Adrenal gland (tissue), 9 donors: ENCODE measurements at regions not wholly inside any gene's neighbourhood (a gene's known extent, or its start where the extent isn't known, plus 50 kb on each side); places are given as distances from the start of the nearest gene placed in this dataset.

Experiments used
- DNase-seq, 7 donors: peaks; one replicate each; pipeline ENCODE4 v3.0.0-alpha.2; 2019 to 2020
- H3K27ac ChIP-seq, 5 donors: fragments of 200-600 bp; sonication (generic) in 4 of 5; 1 replicate in 3 of 5; 2 replicates in 2 of 5; pipeline versions ENCODE4 v1.5.1 to v1.8.0; 2016 to 2020; ENCODE audit warnings: mild to moderate bottlenecking in 1 of 5
- H3K27me3 ChIP-seq: fragments of 200-600 bp; 2 replicates; pipeline ENCODE4 v1.8.0; 2021
- H3K36me3 ChIP-seq, 2 donors: fragments of 200-600 bp; replicated peaks in 1 of 2; 1 replicate in 1 of 2; 2 replicates in 1 of 2; pipeline versions ENCODE4 v1.5.1 to v1.8.0; 2018 to 2022
- H3K4me1 ChIP-seq, 2 donors: fragments of 200-600 bp; replicated peaks in 1 of 2; 1 replicate in 1 of 2; 2 replicates in 1 of 2; pipeline versions ENCODE4 v1.5.1 to v1.8.0; 2018 to 2021
- H3K4me3 ChIP-seq, 4 donors: fragments of 200-600 bp; sonication (generic) in 3 of 4; one replicate each; pipeline ENCODE4 v1.5.1; 2016 to 2018
- H3K9me3 ChIP-seq, 3 donors: fragments of 200-600 bp; sonication (generic) in 1 of 3; replicated peaks in 1 of 3; 1 replicate in 2 of 3; 2 replicates in 1 of 3; pipeline versions ENCODE4 v1.5.1 to v1.8.0; 2016 to 2021
- POLR2A ChIP-seq, 2 donors: fragments of 450-650 bp; IDR thresholded peaks; one replicate each; pipeline ENCODE4 v1.6.1; 2017; ENCODE audit warnings: antibody characterized with exemption in 2 of 2, mild to moderate bottlenecking in 2 of 2, moderate library complexity in 1 of 2
- WGBS, 4 donors: extraction: QIAGEN DNeasy Blood & Tissue Kit in 2 of 4; methylation state at CpG; one replicate each; pipeline versions ENCODE4 v1.1.5 to v1.1.7; 2013 to 2017; 5-methylcytosine and 5-hydroxymethylcytosine counted together
- intact Hi-C, 2 donors: fragments of 100-400 bp; cut with DNase I; formaldehyde crosslinking; loops; one replicate each; pipeline versions ENCODE4 v1.14.1 to v1.15.0; 2022 to 2023
- TF ChIP-seq, protein P1 (sequence below), 6 experiments: fragments of 450-650 bp in 4 of 6; fragments of 200-600 bp in 2 of 6; sonication (generic) in 1 of 6; IDR thresholded peaks; 1 replicate in 5 of 6; 2 replicates in 1 of 6; pipeline versions ENCODE4 v1.5.1 to v1.8.0; 2016 to 2021; ENCODE audit warnings: antibody characterized with exemption in 6 of 6, mild to moderate bottlenecking in 2 of 6, moderate library complexity in 1 of 6
- donor health status: healthy with polysubstance abuse.
- donor health status: Bipolar disorder and iron deficiency.
- donor health status: DM: yes; HTN: yes; CAD: no.
- donor health status: DM: no; HTN: no; CAD: no.
- donor health status: DM: no; HTN: no; CAD: no.

DNA sequence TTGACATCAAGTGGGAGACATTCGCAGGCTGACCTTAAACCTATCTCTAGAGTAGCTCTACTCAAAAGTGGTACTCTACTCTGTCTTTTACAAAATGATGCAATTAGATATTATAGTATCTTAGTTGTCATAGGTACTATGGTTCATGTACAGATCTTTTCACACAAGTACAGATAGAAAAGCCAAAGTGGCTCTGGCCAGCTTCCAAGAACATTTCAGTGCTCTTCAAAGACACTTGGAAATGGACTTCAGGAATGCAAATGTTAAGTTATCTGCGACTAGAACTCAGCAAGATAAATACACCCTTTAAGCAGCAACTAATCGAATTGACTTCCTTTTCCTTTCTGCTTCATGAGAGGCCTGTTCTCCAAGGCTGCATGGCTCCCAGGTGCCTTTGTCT is 718.7 kb upstream of the FAM98A start:
- Histone ChIP-seq H3K27me3 (no peaks in the 10 kb centered on the region), H3K4me1 (no peaks in the 10 kb centered on the region), H3K4me3 (no peak overlapping the region), H3K27ac (no peak overlapping the region), H3K36me3 (no peaks in the 10 kb centered on the region), H3K9me3 (no peaks in the 10 kb centered on the region)
- intact Hi-C loops, result no loop called here
- TF ChIP-seq, protein P1, sequence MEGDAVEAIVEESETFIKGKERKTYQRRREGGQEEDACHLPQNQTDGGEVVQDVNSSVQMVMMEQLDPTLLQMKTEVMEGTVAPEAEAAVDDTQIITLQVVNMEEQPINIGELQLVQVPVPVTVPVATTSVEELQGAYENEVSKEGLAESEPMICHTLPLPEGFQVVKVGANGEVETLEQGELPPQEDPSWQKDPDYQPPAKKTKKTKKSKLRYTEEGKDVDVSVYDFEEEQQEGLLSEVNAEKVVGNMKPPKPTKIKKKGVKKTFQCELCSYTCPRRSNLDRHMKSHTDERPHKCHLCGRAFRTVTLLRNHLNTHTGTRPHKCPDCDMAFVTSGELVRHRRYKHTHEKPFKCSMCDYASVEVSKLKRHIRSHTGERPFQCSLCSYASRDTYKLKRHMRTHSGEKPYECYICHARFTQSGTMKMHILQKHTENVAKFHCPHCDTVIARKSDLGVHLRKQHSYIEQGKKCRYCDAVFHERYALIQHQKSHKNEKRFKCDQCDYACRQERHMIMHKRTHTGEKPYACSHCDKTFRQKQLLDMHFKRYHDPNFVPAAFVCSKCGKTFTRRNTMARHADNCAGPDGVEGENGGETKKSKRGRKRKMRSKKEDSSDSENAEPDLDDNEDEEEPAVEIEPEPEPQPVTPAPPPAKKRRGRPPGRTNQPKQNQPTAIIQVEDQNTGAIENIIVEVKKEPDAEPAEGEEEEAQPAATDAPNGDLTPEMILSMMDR (IDR thresholded peaks at IDR 0.05), result no peak
- no peak for TF ChIP-seq POLR2A (IDR thresholded peaks at IDR 0.05)
- WGBS, 4 donors, result 55 to 67% (median 59%) methylated on average over 3 of the region's 3 CpGs
- DNase-seq, result no peak

DNA sequence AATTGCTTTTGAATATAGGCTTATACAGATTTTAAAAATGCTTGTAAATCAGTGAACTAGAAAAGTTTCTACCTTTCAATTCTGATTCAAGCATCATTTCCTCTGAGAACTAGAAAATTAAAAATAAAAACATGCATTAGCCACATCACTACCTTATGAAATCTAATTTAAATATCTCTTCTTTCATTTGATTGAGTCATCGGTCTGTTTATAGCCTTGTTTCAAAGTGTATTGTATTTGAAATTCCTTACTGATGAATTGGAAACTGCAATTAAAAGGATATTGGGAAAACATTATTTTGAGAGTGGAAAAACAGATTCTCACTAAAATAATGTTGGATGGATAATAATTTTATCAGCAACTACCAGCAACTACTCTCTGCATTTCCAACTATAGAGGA is 717.7 kb upstream of the FAM98A start:
- TF ChIP-seq POLR2A (IDR thresholded peaks at IDR 0.05), result no peak
- TF ChIP-seq, protein P1 (IDR thresholded peaks at IDR 0.05), result no peak
- intact Hi-C loops, result no loop called here
- Histone ChIP-seq H3K9me3 (no peaks in the 10 kb centered on the region), H3K36me3 (no peaks in the 10 kb centered on the region), H3K4me3 (no peak overlapping the region), H3K4me1 (no peaks in the 10 kb centered on the region), H3K27ac (no peak overlapping the region), H3K27me3 (no peaks in the 10 kb centered on the region)
- no peak for DNase-seq
- 70 to 93% (median 90%) methylated on average over 1 of the region's 1 CpG for WGBS, 4 donors

- 0 to 51% (median 44%) methylated on average over 1 of the region's 1 CpG for WGBS, 4 donors
- no peak overlapping the region for H3K27ac ChIP-seq
- DNase-seq, result no peak
- TF ChIP-seq, protein P1 (IDR thresholded peaks at IDR 0.05), result no peak
- no peak for TF ChIP-seq POLR2A (IDR thresholded peaks at IDR 0.05)
- H3K4me3 ChIP-seq, result no peak overlapping the region
- intact Hi-C loops, result no loop called here
- no peaks in the 10 kb centered on the region for H3K9me3 ChIP-seq
- no peaks in the 10 kb centered on the region for H3K27me3 ChIP-seq
- H3K4me1 ChIP-seq, result no peaks in the 10 kb centered on the region
- H3K36me3 ChIP-seq, result no peaks in the 10 kb centered on the region
Observed at GRCh38 chr2:34311816-34312215, 712.7 kb upstream of the FAM98A start.

GRCh38 chr2:34308140-34308539 is 709.0 kb upstream of the FAM98A start:
- Histone ChIP-seq H3K36me3 (no peaks in the 10 kb centered on the region), H3K4me1 (no peaks in the 10 kb centered on the region), H3K9me3 (no peaks in the 10 kb centered on the region), H3K27ac (no peak overlapping the region), H3K27me3 (no peaks in the 10 kb centered on the region), H3K4me3 (no peak overlapping the region)
- intact Hi-C loops, result no loop called here
- DNase-seq, result no peak
- TF ChIP-seq POLR2A (IDR thresholded peaks at IDR 0.05), result no peak
- TF ChIP-seq, protein P1 (IDR thresholded peaks at IDR 0.05), result no peak
- WGBS, 4 donors, result 87 to 97% (median 92%) methylated on average over 2 of the region's 2 CpGs
